ENCODE measurements at regions not wholly inside any gene's neighbourhood (a gene's known extent, or its start where the extent isn't known, plus 50 kb on each side); places are given as distances from the start of the nearest gene placed in this dataset.

- TF ChIP-seq CTCF (conservative IDR thresholded peaks at IDR 0.05): no peak
- H3K36me3 Mint-ChIP-seq (ENCODE audit: low read depth): no peaks in the 10 kb centered on the region
- H3K9me3 Mint-ChIP-seq: peaks cover 2% of the 10 kb centered on the region
- H3K27me3 Mint-ChIP-seq (ENCODE audit: low read depth): peaks cover 2% of the 10 kb centered on the region
- no peaks in the 10 kb centered on the region for H3K4me1 Mint-ChIP-seq
- no peak overlapping the region for H3K27ac Mint-ChIP-seq (ENCODE audit: unreplicated experiment)
- no peak overlapping the region for H3K4me3 Mint-ChIP-seq
- no peak for DNase-seq (ENCODE audit: low read depth, low spot score)
These were observed 555.2 kb downstream of the GABRG1 start for GRCh38 chr4:45568694-45569093.

- peaks cover 2% of the 10 kb centered on the region for H3K9me3 Mint-ChIP-seq
- no peak overlapping the region for H3K4me3 Mint-ChIP-seq
- no peaks in the 10 kb centered on the region for H3K36me3 Mint-ChIP-seq (ENCODE audit: low read depth)
- TF ChIP-seq CTCF (conservative IDR thresholded peaks at IDR 0.05): no peak
- peaks cover 2% of the 10 kb centered on the region for H3K27me3 Mint-ChIP-seq (ENCODE audit: low read depth)
- DNase-seq (ENCODE audit: low read depth, low spot score): no peak
- no peaks in the 10 kb centered on the region for H3K4me1 Mint-ChIP-seq
- H3K27ac Mint-ChIP-seq (ENCODE audit: unreplicated experiment): no peak overlapping the region
These were observed 556.8 kb downstream of the GABRG1 start for GRCh38 chr4:45566896-45567603.

- H3K36me3 Mint-ChIP-seq (ENCODE audit: low read depth): no peaks in the 10 kb centered on the region
- H3K9me3 Mint-ChIP-seq: peaks cover 3% of the 10 kb centered on the region
- no peak for DNase-seq (ENCODE audit: low read depth, low spot score)
- no peak overlapping the region for H3K4me3 Mint-ChIP-seq
- H3K4me1 Mint-ChIP-seq: peaks cover 16% of the 10 kb centered on the region
- H3K27me3 Mint-ChIP-seq (ENCODE audit: low read depth): no peaks in the 10 kb centered on the region
- no peak overlapping the region for H3K27ac Mint-ChIP-seq (ENCODE audit: unreplicated experiment)
- no peak for TF ChIP-seq CTCF (conservative IDR thresholded peaks at IDR 0.05)
These were observed 569.4 kb downstream of the GABRG1 start for GRCh38 chr4:45554423-45554822.

- H3K9me3 Mint-ChIP-seq: peaks cover 3% of the 10 kb centered on the region
- DNase-seq (ENCODE audit: low read depth, low spot score): no peak
- H3K27me3 Mint-ChIP-seq (ENCODE audit: low read depth): no peaks in the 10 kb centered on the region
- no peak overlapping the region for H3K4me3 Mint-ChIP-seq
- no peaks in the 10 kb centered on the region for H3K36me3 Mint-ChIP-seq (ENCODE audit: low read depth)
- no peak for TF ChIP-seq CTCF (conservative IDR thresholded peaks at IDR 0.05)
- no peak overlapping the region for H3K27ac Mint-ChIP-seq (ENCODE audit: unreplicated experiment)
- peaks cover 11% of the 10 kb centered on the region for H3K4me1 Mint-ChIP-seq
These were observed 573.0 kb downstream of the GABRG1 start for GRCh38 chr4:45550766-45551366.

- H3K9me3 Mint-ChIP-seq: peaks cover 8% of the 10 kb centered on the region
- H3K27ac Mint-ChIP-seq (ENCODE audit: unreplicated experiment): no peak overlapping the region
- no peaks in the 10 kb centered on the region for H3K36me3 Mint-ChIP-seq (ENCODE audit: low read depth)
- no peaks in the 10 kb centered on the region for H3K4me1 Mint-ChIP-seq
- H3K4me3 Mint-ChIP-seq: no peak overlapping the region
- no peak for DNase-seq (ENCODE audit: low read depth, low spot score)
- TF ChIP-seq CTCF (conservative IDR thresholded peaks at IDR 0.05): no peak
- no peaks in the 10 kb centered on the region for H3K27me3 Mint-ChIP-seq (ENCODE audit: low read depth)
These were observed 584.6 kb downstream of the GABRG1 start for GRCh38 chr4:45539142-45539814.
